ENCODE measurements at regions not wholly inside any gene's neighbourhood (a gene's known extent, or its start where the extent isn't known, plus 50 kb on each side); places are given as distances from the start of the nearest gene placed in this dataset.

DNA sequence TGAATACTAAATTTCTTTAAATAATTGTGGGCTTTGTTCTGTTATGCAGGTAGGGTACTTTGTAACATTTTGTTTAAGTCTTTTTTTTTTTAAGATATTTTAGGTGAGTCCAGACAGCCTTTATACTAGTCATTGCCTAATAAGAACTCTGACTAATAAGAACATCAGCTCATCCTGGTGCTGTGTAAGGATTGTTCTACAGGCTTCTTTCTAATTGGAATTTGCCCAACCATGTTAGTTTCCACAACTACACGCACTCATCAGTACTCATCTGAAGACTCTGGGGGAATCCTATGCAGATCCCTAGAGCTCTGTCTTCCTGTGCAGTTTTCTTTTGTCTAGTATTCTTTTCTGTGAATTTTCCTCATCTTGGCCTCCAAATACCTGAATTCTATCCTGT, 741.8 kb downstream of the IGSF11 start:
- no peak for DNase-seq (ENCODE audit: low read depth in 4 of 4, low spot score in 1 of 4)

DNA sequence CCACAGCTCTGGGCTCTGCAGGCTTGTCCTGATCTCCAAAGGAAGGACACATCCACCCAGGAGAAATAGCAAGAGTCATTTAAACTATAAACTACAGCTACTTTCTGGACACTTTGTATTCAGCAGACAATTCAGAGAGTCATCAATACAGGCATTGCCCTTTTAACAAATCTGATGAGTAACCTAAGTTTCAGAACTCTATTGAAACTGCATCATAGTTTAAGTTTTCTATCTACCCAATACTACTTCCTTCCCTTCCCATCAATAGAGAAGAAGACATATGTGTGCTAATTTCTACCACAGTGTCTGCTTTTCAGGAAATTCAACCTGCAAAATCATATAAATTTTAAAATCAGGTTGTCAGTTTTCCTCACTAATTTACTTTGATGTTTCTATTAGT, 736.5 kb downstream of the IGSF11 start:
- DNase-seq (ENCODE audit: low read depth in 4 of 4, low spot score in 1 of 4), result no peak

DNA sequence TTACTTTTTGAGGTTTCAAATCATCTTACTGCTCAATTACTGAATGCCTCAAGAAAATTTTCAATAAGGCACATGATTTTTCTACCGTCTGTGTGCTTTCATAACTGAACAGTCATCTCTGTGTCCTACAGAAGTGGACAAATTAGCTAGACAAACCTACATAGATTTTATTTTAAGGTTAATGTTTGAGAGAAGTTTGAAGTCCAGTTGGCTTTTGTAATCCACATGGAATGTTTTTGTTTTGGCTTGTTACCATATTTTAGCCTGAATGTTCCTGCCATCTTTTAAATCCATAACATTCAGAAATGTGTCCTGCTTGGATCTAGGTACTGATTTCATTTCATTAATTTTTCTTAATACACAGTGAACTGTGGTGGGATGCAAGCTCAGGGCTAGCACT, 730.1 kb downstream of the IGSF11 start:
- DNase-seq (ENCODE audit: low read depth in 4 of 4, low spot score in 1 of 4), result no peak

DNA sequence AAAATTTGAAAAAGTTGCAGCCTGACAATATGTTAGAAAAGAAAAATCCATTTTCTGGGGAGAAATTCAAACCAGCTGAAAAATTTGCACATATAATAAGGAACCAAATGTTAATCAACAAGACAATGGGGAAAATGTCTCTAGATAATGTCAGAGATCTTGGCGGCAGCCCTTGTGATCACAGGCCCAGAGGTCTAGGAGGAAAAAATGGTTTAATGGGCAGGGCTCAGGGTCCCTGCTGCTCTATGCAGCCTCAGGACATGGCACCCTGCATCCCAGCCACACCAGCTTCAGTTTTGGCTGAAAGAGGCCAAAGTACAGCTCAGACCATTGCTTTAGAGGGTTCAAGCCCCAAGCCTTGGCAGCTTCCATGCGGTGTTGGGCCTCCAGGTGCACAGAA, 701.9 kb downstream of the IGSF11 start:
- DNase-seq (ENCODE audit: low read depth in 4 of 4, low spot score in 1 of 4), result no peak

GRCh38 chr3:118337649-118338048, 697.0 kb downstream of the IGSF11 start:
- no peak for DNase-seq (ENCODE audit: low read depth in 4 of 4, low spot score in 1 of 4)

GRCh38 chr3:118347396-118348168, 687.1 kb downstream of the IGSF11 start:
- no peak for DNase-seq (ENCODE audit: low read depth in 4 of 4, low spot score in 1 of 4)

DNA sequence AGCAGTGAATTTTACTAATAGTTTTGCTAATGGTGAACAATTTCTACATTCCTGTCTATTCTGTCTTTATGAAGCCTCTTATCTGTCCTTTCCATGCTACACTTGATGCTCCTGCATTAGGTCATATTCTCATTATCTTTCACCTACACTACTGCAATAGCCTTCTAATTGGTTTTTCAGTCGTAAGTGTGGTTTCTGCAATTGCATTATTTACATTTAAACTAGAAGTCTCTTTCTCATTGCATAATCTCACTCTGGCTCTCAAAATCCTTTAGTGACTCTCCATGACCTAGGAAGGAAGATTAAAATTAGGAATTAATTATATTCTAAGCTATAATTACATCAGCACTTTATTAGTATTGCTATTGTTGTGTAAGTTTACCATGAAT, 686.5 kb downstream of the IGSF11 start:
- no peak for DNase-seq (ENCODE audit: low read depth in 4 of 4, low spot score in 1 of 4)

DNA sequence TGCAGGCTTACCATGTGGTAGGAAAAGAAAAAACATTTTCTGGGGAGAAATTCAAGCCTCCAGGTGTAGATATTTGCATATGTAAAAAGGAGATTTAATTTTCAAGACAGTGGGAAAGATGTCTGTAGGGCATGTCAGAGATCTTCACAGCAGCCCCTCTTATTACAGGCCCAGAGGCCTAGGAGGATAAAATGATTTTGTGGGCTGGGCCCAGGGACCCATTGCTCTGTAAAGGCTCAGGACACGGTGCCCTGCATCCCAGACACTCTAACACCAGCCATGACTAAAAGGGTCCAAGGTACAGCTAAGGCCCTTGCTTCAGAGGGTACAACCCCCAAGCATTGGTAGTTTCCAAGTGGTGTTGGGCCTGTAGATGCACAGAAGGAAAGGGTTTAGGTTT, 680.1 kb downstream of the IGSF11 start:
- no peak for DNase-seq (ENCODE audit: low read depth in 4 of 4, low spot score in 1 of 4)

GRCh38 chr3:118369892-118370491, 664.7 kb downstream of the IGSF11 start:
- no peak for DNase-seq (ENCODE audit: low read depth in 4 of 4, low spot score in 1 of 4)

GRCh38 chr3:118380576-118380975, 654.1 kb downstream of the IGSF11 start:
- DNase-seq (ENCODE audit: low read depth in 4 of 4, low spot score in 1 of 4), result no peak

GRCh38 chr3:118396491-118396890, 638.2 kb downstream of the IGSF11 start:
- DNase-seq (ENCODE audit: low read depth in 4 of 4, low spot score in 1 of 4), result no peak

DNA sequence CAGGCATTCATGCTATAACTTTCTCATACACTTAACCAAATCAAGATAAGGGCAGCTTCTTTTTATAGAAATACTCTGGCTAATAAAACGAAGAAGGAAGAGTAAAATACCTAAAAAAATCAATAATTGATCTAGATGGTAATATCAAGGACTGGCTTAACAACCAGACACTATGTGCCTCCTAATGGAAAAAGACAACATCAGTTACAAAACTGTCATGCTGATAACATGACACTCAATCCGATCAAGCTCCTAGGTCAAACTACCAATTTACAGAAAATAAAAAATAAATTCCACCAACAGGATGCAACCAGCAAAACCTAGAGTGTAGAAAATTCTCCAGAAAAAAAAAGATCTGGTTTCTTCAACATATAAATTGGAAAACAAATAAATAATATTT, 634.6 kb downstream of the IGSF11 start:
- DNase-seq (ENCODE audit: low read depth in 4 of 4, low spot score in 1 of 4), result no peak

DNA sequence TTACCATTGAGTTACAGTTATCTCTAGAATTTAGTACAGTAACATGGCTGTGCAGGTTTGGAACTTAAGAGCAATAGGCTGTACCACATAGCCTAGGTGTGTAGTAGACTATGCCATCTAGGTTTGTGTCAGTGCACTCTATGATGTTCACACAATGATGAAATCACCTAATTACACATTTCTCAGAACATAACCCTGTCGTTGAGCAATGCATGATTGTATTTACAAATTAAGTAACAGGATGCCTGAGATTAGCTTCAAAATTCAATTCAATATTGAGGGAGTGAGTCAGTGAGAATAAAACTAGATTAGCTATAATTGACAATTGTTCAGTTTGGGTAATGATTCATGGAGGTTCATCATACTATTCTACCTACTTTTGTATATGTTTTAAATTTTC, 633.8 kb downstream of the IGSF11 start:
- no peak for DNase-seq (ENCODE audit: low read depth in 4 of 4, low spot score in 1 of 4)

- no peak for DNase-seq (ENCODE audit: low read depth in 4 of 4, low spot score in 1 of 4)
Observed at GRCh38 chr3:118401887-118402286, 632.8 kb downstream of the IGSF11 start.

- DNase-seq (ENCODE audit: low read depth in 4 of 4, low spot score in 1 of 4), result no peak
Observed at GRCh38 chr3:118402971-118403370, 631.7 kb downstream of the IGSF11 start.

GRCh38 chr3:118406562-118406961, 628.1 kb downstream of the IGSF11 start:
- DNase-seq (ENCODE audit: low read depth in 4 of 4, low spot score in 1 of 4), result no peak

DNA sequence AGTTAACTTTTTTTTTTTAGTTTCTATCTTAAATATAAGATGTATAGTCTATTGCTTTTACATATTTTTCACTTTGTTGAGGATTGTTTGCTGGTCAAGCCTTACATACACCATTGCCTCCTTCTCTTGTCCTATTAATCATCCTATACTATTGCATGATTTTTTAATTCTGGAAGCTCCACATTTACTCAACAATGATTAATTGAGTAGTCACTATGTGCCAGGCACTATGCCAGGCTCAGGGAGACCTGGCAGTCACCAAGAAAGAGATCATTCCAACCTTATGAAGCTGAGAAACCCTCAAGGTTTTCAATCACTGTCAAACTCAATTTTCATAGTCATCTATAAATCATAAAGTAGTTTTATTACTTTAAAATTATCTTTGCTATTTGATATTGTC, 626.2 kb downstream of the IGSF11 start:
- no peak for DNase-seq (ENCODE audit: low read depth in 4 of 4, low spot score in 1 of 4)

DNA sequence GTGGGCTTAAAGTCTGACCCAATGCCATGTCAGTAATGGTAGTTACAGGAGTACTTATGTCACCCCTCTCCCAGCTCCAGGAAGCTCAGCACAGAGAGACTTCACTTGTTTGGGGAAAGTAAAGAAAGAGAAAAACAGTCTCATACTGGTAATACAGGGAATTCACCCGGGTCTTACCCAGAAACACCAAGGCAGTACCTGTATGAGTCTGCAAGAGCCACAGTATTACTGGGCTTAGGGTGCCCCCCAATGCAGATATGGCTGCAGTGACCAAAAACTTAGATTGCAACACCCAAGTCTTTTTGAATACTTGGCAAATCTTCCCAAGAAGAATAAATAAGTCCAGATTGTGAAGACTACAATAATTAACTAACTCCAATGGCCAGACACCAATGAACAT, 622.1 kb downstream of the IGSF11 start:
- no peak for DNase-seq (ENCODE audit: low read depth in 4 of 4, low spot score in 1 of 4)

DNA sequence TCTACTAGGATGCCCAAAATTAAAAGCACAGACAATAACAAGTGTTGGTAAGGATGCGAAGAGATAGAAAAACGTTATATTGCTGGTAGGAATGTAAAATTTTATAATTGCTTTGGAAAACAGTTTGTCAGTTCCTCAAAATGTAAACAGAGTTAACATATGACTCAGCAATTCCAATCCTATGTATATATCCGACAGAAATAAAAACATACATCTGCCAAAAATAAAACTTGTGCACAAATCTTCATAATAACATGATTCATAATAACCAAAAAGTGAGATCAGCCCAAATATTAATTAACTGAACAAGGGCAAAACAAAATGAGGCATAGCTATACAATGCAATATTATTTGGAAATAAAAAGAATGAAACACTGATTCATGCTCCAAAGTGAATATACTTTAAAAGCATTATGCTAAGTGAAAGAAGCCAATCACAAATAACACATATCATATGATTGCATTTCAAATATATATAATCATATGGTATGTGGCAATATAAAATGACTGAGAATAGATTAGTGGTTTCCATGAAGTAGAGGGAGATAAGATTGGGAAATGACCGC, 609.3 kb downstream of the IGSF11 start:
- no peak for DNase-seq (ENCODE audit: low read depth in 4 of 4, low spot score in 1 of 4)

DNA sequence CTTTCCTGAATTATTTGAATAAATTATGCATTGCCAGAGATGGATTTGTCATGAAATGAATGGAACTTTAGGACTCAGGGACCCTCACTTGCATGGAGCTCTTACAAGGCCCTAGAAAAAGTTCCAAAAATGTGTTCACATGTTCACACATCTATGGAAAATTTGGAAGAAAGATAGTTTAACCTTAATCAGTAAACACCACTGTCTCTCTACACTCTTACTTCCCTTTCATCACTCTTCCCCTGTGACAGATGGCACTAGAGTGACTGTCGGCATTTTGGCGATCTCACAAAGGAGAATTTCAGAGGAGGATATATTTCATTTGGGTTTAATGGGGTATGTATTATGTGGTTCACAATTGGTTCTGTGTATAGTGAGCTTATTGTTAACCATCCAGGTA, 600.8 kb downstream of the IGSF11 start:
- no peak for DNase-seq (ENCODE audit: low read depth in 4 of 4, low spot score in 1 of 4)

GRCh38 chr3:118435851-118436350, 598.7 kb downstream of the IGSF11 start:
- no peak for DNase-seq (ENCODE audit: low read depth in 4 of 4, low spot score in 1 of 4)

DNA sequence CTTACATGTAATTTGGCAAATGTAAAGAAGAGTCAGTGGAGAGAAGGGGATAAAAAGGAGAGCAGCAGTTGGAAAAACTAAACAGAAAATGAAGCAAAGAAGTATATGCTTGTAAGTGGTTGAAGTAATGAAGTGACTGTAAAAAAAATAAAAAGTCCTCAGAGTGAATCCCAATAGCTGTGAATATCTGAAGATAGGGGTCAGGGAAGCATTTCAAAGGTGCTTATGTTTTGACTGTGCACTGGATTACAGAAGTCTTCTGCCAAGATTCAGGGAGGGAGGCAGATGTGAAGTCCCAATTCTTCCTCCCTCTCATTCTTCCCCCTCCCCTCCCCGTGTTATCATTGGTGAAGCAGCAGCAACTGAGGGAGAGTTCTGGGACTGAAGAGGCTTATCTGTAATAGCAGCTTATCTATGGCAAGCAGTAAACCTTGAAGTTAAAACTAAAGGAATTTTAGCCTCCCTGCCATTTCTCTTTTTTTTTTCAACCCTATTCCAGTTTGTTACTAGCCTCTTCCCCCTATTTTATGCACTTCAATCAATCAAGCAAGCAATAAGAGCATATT, 597.9 kb downstream of the IGSF11 start:
- DNase-seq (ENCODE audit: low read depth in 4 of 4, low spot score in 1 of 4), result no peak

Measured in stimulated activated CD4-positive, alpha-beta T cell treated with anti-CD3 and anti-CD28 coated beads, Interleukin-1b, Interleukin-23, amount 100 ng/mL, for 24 hours (primary cell).